H1 (cell line): ENCODE measurements at regions not wholly inside any gene's neighbourhood (a gene's known extent, or its start where the extent isn't known, plus 50 kb on each side); places are given as distances from the start of the nearest gene placed in this dataset.

Source experiments
- CTCF ChIA-PET: fragments of 300-600 bp; sonication (Branson Sonifier 250); formaldehyde crosslinking; loops from one replicate; lab custom pipeline; 2021; ENCODE audit not compliant: partially characterized antibody; lab: Charles Lee
- POLR2A ChIA-PET: fragments of 300-600 bp; sonication (Branson Sonifier 250); formaldehyde crosslinking; loops from one replicate; lab custom pipeline; 2021; ENCODE audit warnings: inconsistent platforms; ENCODE audit not compliant: partially characterized antibody; lab: Charles Lee
- DNase-seq, 2 experiments: peaks; one replicate each; pipeline versions ENCODE4 v3.0.0 to v3.0.0-alpha.2; 2010 to 2022; ENCODE audit warnings: low spot score in 2 of 2, low read depth in 1 of 2, mixed read lengths in 1 of 2
- FAIRE-seq: peaks from 2 replicates; lab custom pipeline; 2011; peaks lifted over from hg19 to GRCh38; lab: Jason Lieb, UNC
- H2AFZ ChIP-seq: 2 replicates; pipeline ENCODE4 v1.8.1; 2012; ENCODE audit warnings: low read length, inconsistent platforms
- H2AK5ac ChIP-seq: 2 replicates; pipeline ENCODE4 v1.6.1; 2013; ENCODE audit warnings: low read depth, low read length
- H2BK120ac ChIP-seq: replicated peaks from 2 replicates; pipeline ENCODE3; 2013; ENCODE audit warnings: low read depth, low read length, inconsistent platforms
- H2BK12ac ChIP-seq: 2 replicates; pipeline ENCODE4 v1.6.1; 2013; ENCODE audit warnings: low read depth, low read length
- H2BK15ac ChIP-seq: 2 replicates; pipeline ENCODE4 v1.6.1; 2013; ENCODE audit warnings: low read length
- H2BK20ac ChIP-seq: 2 replicates; pipeline ENCODE4 v1.6.1; 2013; ENCODE audit warnings: low read length
- H2BK5ac ChIP-seq: 2 replicates; pipeline ENCODE4 v1.6.1; 2013; ENCODE audit warnings: low read depth, low read length
- H3K14ac ChIP-seq: 2 replicates; pipeline ENCODE4 v1.6.1; 2013; ENCODE audit warnings: inconsistent platforms; ENCODE audit not compliant: insufficient read length
- H3K18ac ChIP-seq: 2 replicates; pipeline ENCODE4 v1.6.1; 2013; ENCODE audit warnings: low read length; ENCODE audit errors: extremely low read depth
- H3K23ac ChIP-seq: 2 replicates; pipeline ENCODE4 v1.6.1; 2013; ENCODE audit warnings: inconsistent platforms; ENCODE audit not compliant: insufficient read length
- H3K23me2 ChIP-seq: 2 replicates; pipeline ENCODE4 v1.6.1; 2013; ENCODE audit warnings: low read depth, low read length
- H3K27ac ChIP-seq: 2 replicates; pipeline ENCODE4 v1.6.1; 2011; ENCODE audit warnings: low read depth, low read length, inconsistent platforms
- H3K27me3 ChIP-seq, 4 experiments: replicated peaks in 1 of 4; 1 replicate in 1 of 4; 2 replicates in 3 of 4; pipeline versions ENCODE4 v1.6.1 to v1.8.1; 2011 to 2013; ENCODE audit warnings: low read length in 3 of 4, mild to moderate bottlenecking in 3 of 4, inconsistent platforms in 2 of 4, mixed read lengths in 2 of 4, moderate library complexity in 1 of 4; ENCODE audit not compliant: control insufficient read depth in 3 of 4, insufficient read depth in 3 of 4; ENCODE audit errors: extremely low read depth in 1 of 4
- H3K36me3 ChIP-seq, 4 experiments: 2 replicates each; pipeline versions ENCODE4 v1.6.1 to v1.8.1; 2011 to 2013; ENCODE audit warnings: mild to moderate bottlenecking in 4 of 4, low read length in 3 of 4, moderate library complexity in 2 of 4, control low read depth in 1 of 4, inconsistent platforms in 1 of 4; ENCODE audit not compliant: insufficient read depth in 4 of 4, control insufficient read depth in 2 of 4
- H3K4ac ChIP-seq: replicated peaks from 2 replicates; pipeline ENCODE3; 2013; ENCODE audit warnings: low read length, low read depth, mixed read lengths, inconsistent platforms; ENCODE audit not compliant: insufficient read length
- H3K4me1 ChIP-seq, 4 experiments: replicated peaks in 1 of 4; 1 replicate in 1 of 4; 2 replicates in 3 of 4; pipeline versions ENCODE4 v1.6.1 to v1.8.1; 2011 to 2013; ENCODE audit warnings: low read length in 3 of 4, inconsistent platforms in 2 of 4, mixed read lengths in 1 of 4; ENCODE audit not compliant: insufficient read depth in 4 of 4, control insufficient read depth in 3 of 4
- H3K4me2 ChIP-seq, 2 experiments: 2 replicates each; pipeline versions ENCODE4 v1.6.1 to v1.8.1; 2011 to 2013; ENCODE audit warnings: low read depth in 2 of 2, low read length in 2 of 2, control low read depth in 1 of 2, inconsistent platforms in 1 of 2, mild to moderate bottlenecking in 1 of 2; ENCODE audit not compliant: insufficient read depth in 1 of 2
- H3K4me3 ChIP-seq, 4 experiments: fragments of 200-600, 300-600 bp in 1 of 4; sonication (generic), shearing (Covaris generic), sonication (Bioruptor Twin) in 1 of 4; 2 replicates each; pipeline versions ENCODE4 v1.5.1 to v1.8.1; 2011 to 2016; ENCODE audit warnings: low read length in 4 of 4, low read depth in 3 of 4, control low read depth in 2 of 4, inconsistent platforms in 2 of 4, mild to moderate bottlenecking in 2 of 4, mixed read lengths in 1 of 4, moderate library complexity in 1 of 4; ENCODE audit not compliant: insufficient read depth in 2 of 4; ENCODE audit errors: extremely low read depth in 1 of 4
- H3K56ac ChIP-seq: replicated peaks from 2 replicates; pipeline ENCODE3; 2013; ENCODE audit warnings: low read depth, mild to moderate bottlenecking, mixed read lengths, low read length, inconsistent platforms; ENCODE audit not compliant: insufficient read length
- H3K79me1 ChIP-seq: 2 replicates; pipeline ENCODE4 v1.6.1; 2013; ENCODE audit warnings: low read depth, low read length, control low read depth
- H3K79me2 ChIP-seq, 2 experiments: 2 replicates each; pipeline versions ENCODE4 v1.6.1 to v1.8.1; 2012 to 2013; ENCODE audit warnings: low read length in 2 of 2, mild to moderate bottlenecking in 2 of 2, inconsistent platforms in 1 of 2; ENCODE audit not compliant: insufficient read depth in 2 of 2, control insufficient read depth in 1 of 2
- H3K9ac ChIP-seq, 4 experiments: replicated peaks in 1 of 4; 1 replicate in 1 of 4; 2 replicates in 3 of 4; pipeline versions ENCODE4 v1.6.1 to v1.8.1; 2011 to 2013; ENCODE audit warnings: low read depth in 3 of 4, low read length in 3 of 4, control low read depth in 2 of 4, mild to moderate bottlenecking in 2 of 4, moderate library complexity in 2 of 4, inconsistent platforms in 1 of 4; ENCODE audit errors: extremely low read depth in 1 of 4
- H3K9me3 ChIP-seq, 2 experiments: 2 replicates each; pipeline versions ENCODE4 v1.6.1 to v1.8.1; 2012 to 2013; ENCODE audit warnings: mild to moderate bottlenecking in 2 of 2, moderate library complexity in 2 of 2, control low read depth in 1 of 2, inconsistent platforms in 1 of 2, low read depth in 1 of 2, low read length in 1 of 2, mixed read lengths in 1 of 2; ENCODE audit not compliant: insufficient read depth in 2 of 2
- H4K20me1 ChIP-seq, 2 experiments: replicated peaks in 1 of 2; 2 replicates each; pipeline versions ENCODE3 to v1.8.1; 2011 to 2013; ENCODE audit warnings: inconsistent platforms in 2 of 2, low read length in 2 of 2, mild to moderate bottlenecking in 1 of 2; ENCODE audit not compliant: insufficient read depth in 2 of 2, control insufficient read depth in 1 of 2
- H4K5ac ChIP-seq: 2 replicates; pipeline ENCODE4 v1.6.1; 2013; ENCODE audit warnings: low read length, low read depth, mixed read lengths, inconsistent platforms; ENCODE audit not compliant: insufficient read length
- H4K8ac ChIP-seq: 2 replicates; pipeline ENCODE4 v1.8.0; 2013; ENCODE audit warnings: mild to moderate bottlenecking, moderate library complexity, low read length, inconsistent platforms; ENCODE audit not compliant: insufficient read depth; ENCODE audit errors: extremely low read depth
- H4K91ac ChIP-seq: replicated peaks from 2 replicates; pipeline ENCODE3; 2013; ENCODE audit warnings: low read length, mixed read lengths, inconsistent platforms; ENCODE audit not compliant: insufficient read length
- CTBP2 ChIP-seq: IDR thresholded peaks from 2 replicates; pipeline ENCODE4 v1.7.0; 2011; ENCODE audit warnings: borderline replicate concordance, mild to moderate bottlenecking, moderate library complexity, mixed read lengths, low read length; ENCODE audit not compliant: insufficient read depth, insufficient read length
- KDM4A ChIP-seq: IDR thresholded peaks from one replicate; pipeline ENCODE4 v1.7.1; 2012; ENCODE audit warnings: low read depth, mild to moderate bottlenecking, moderate library complexity, low read length, inconsistent platforms; ENCODE audit not compliant: severe bottlenecking
- WGBS, 2 experiments: shearing (Covaris generic) in 1 of 2; methylation state at CpG; one replicate each; pipeline versions ENCODE4 v1.1.6 to v1.1.7; 2013 to 2015; ENCODE audit warnings: low lambda C conversion rate in 2 of 2, mixed read lengths in 2 of 2, inconsistent platforms in 1 of 2, low coverage in 1 of 2, missing lambda C conversion rate in 1 of 2; ENCODE audit not compliant: insufficient replicate concordance in 2 of 2, insufficient coverage in 1 of 2, insufficient read length in 1 of 2; ENCODE audit errors: extremely low coverage in 1 of 2, missing lambda C conversion rate in 1 of 2; 5-methylcytosine and 5-hydroxymethylcytosine counted together

GRCh38 chr1:73832276-73833181 lies 365.4 kb downstream of the LRRIQ3 start:
- H3K9me3 ChIP-seq, result no peaks in the 10 kb centered on the region
- H3K4ac ChIP-seq, result no peak overlapping the region
- DNase-seq (no peak), FAIRE-seq (no peak)
- H3K27me3 ChIP-seq, result no peaks in the 10 kb centered on the region
- H3K4me3 ChIP-seq, result no peak overlapping the region
- no peak overlapping the region for H3K14ac ChIP-seq
- H2AK5ac ChIP-seq, result no peak overlapping the region
- H4K20me1 ChIP-seq, result no peaks in the 10 kb centered on the region
- H3K27ac ChIP-seq, result no peak overlapping the region
- H4K8ac ChIP-seq, result no peak overlapping the region
- H2BK20ac ChIP-seq, result no peak overlapping the region
- H3K56ac ChIP-seq, result no peak overlapping the region
- H4K5ac ChIP-seq, result no peak overlapping the region
- no peak overlapping the region for H2BK5ac ChIP-seq
- no peak overlapping the region for H2BK120ac ChIP-seq
- no peaks in the 10 kb centered on the region for H3K4me1 ChIP-seq
- no peaks in the 10 kb centered on the region for H3K79me1 ChIP-seq
- H3K36me3 ChIP-seq, result no peaks in the 10 kb centered on the region
- H3K23ac ChIP-seq, result no peak overlapping the region
- WGBS, 2 experiments, result 89% methylated on average over 5 of the region's 5 CpGs; no CpG with 5 or more reads in 1 of the 2 experiments
- POLR2A ChIA-PET, result interaction anchor here (0.7 kb wide), 1 partner anchor 25 kb away, joined by 3 read pairs; no protein-coding TSS in a partner anchor
- no peak overlapping the region for H2BK12ac ChIP-seq
- no peak overlapping the region for H3K4me2 ChIP-seq
- no peak overlapping the region for H3K18ac ChIP-seq
- no peak overlapping the region for H4K91ac ChIP-seq
- no peaks in the 10 kb centered on the region for H3K79me2 ChIP-seq
- CTCF ChIA-PET, result interaction anchor here (0.7 kb wide), 1 partner anchor 167 kb away, joined by 4 read pairs; no protein-coding TSS in a partner anchor
- H2BK15ac ChIP-seq, result no peak overlapping the region
- no peaks in the 10 kb centered on the region for H3K23me2 ChIP-seq
- no peak overlapping the region for H2AFZ ChIP-seq
- H3K9ac ChIP-seq, result no peak overlapping the region
- TF ChIP-seq KDM4A (no peak), CTBP2 (no peak)
